K562 (cell line): ENCODE measurements at regions not wholly inside any gene's neighbourhood (a gene's known extent, or its start where the extent isn't known, plus 50 kb on each side); places are given as distances from the start of the nearest gene placed in this dataset.

Experiments used
- CEBPB ChIP-seq: fragments of 450-650 bp; IDR thresholded peaks from 2 replicates; pipeline ENCODE4 v1.6.1; 2016; ENCODE audit warnings: missing genetic modification characterization, missing compliant biosample characterization
- CREM ChIP-seq: IDR thresholded peaks from 2 replicates; pipeline ENCODE4 v1.6.1; 2014; ENCODE audit warnings: antibody characterized with exemption, low read depth
- CTCF ChIP-seq, 3 experiments: IDR thresholded peaks in 2 of 3; conservative IDR thresholded peaks in 1 of 3; 2 replicates each; pipeline ENCODE4 v1.5.1; 2011 to 2012; ENCODE audit warnings: low read length in 3 of 3, mild to moderate bottlenecking in 3 of 3, control low read depth in 2 of 3, improper control_type of control experiment in 1 of 3, inconsistent platforms in 1 of 3, low read depth in 1 of 3, mixed read lengths in 1 of 3, moderate library complexity in 1 of 3; ENCODE audit not compliant: insufficient read depth in 2 of 3
- EP300 ChIP-seq: IDR thresholded peaks from 2 replicates; pipeline ENCODE4 v1.6.1; 2012; ENCODE audit warnings: low read length, improper control_type of control experiment
- GTF2F1 ChIP-seq: IDR thresholded peaks from 2 replicates; pipeline ENCODE4 v1.6.1; 2011; ENCODE audit warnings: low read depth, low read length, improper control_type of control experiment
- PATZ1 ChIP-seq: fragments of 250-450 bp; sonication (Bioruptor Pico); IDR thresholded peaks from 2 replicates; pipeline ENCODE4 v1.5.0; 2020; ENCODE audit warnings: mild to moderate bottlenecking, borderline replicate concordance
- POLR2A ChIP-seq: fragments of 450-650 bp; conservative IDR thresholded peaks from 2 replicates; pipeline ENCODE4 v1.6.1; 2016
- REST ChIP-seq, 2 experiments: fragments of 450-650 bp; formaldehyde crosslinking in 1 of 2; IDR thresholded peaks; 2 replicates each; pipeline versions ENCODE4 v1.4.0 to v1.6.1; 2014 to 2020; ENCODE audit warnings: mild to moderate bottlenecking in 2 of 2, borderline replicate concordance in 1 of 2, low read depth in 1 of 2
- TAF7 ChIP-seq: fragments of 450-650 bp; IDR thresholded peaks from 2 replicates; pipeline ENCODE4 v1.6.1; 2016; ENCODE audit warnings: missing genetic modification characterization, missing compliant biosample characterization
- USF1 ChIP-seq: sonication (generic); formaldehyde crosslinking; IDR thresholded peaks from 2 replicates; pipeline ENCODE4 v1.9.0; 2022; ENCODE audit warnings: mild to moderate bottlenecking, missing genetic modification reagents

GRCh38 chr2:216317831-216318520 lies 54.3 kb downstream of the MARCHF4 start:
- no peak for TF ChIP-seq GTF2F1
- TF ChIP-seq CEBPB, result no peak
- no peak for TF ChIP-seq CREM
- TF ChIP-seq CTCF (IDR thresholded peaks at IDR 0.05 in 2 of 3, conservative IDR thresholded peaks at IDR 0.05 in 1 of 3; ENCODE audit: insufficient read depth in 2 of 3, low read depth in 1 of 3, low read length in 3 of 3), result no peak
- no peak for TF ChIP-seq EP300
- no peak for TF ChIP-seq PATZ1 (CRISPR knock-in tag)
- no peak for TF ChIP-seq REST (IDR thresholded peaks at IDR 0.05; ENCODE audit: borderline replicate concordance)
- no peak for TF ChIP-seq REST (CRISPR knock-in tag; IDR thresholded peaks at IDR 0.05; ENCODE audit: low read depth)
- no peak for TF ChIP-seq TAF7 (tag)
- TF ChIP-seq POLR2A, result no peak
- TF ChIP-seq USF1 (CRISPR knock-in tag), result no peak
